ENCODE measurements at regions not wholly inside any gene's neighbourhood (a gene's known extent, or its start where the extent isn't known, plus 50 kb on each side); places are given as distances from the start of the nearest gene placed in this dataset.

- Histone ChIP-seq H3K9me3 (ENCODE audit: control insufficient read depth, insufficient read depth, low read depth, low read length) (no peaks in the 10 kb centered on the region), H3K27ac (ENCODE audit: low read length) (no peak overlapping the region), H3K4me1 (ENCODE audit: control insufficient read depth, insufficient read depth, low read length) (no peaks in the 10 kb centered on the region), H3K27me3 (ENCODE audit: control insufficient read depth, insufficient read depth, low read length) (no peaks in the 10 kb centered on the region), H3K36me3 (ENCODE audit: control insufficient read depth, insufficient read depth, low read length) (no peaks in the 10 kb centered on the region), H3K4me3 (ENCODE audit: low read depth in 2 of 2, low read length in 2 of 2) (no peak overlapping the region)
- BruUV-seq (replicated peaks) = no TSS peak
- intact Hi-C loops (cut with micrococcal nuclease; ENCODE audit: unreplicated experiment) (no loop called here), in situ Hi-C loops (cut with HindIII; ENCODE audit: low pct_unique_long_range_greater_than_20kb, low sequenced_read_pairs) (no loop called here)
- POLR2A ChIA-PET = no interaction called here
- no peak for TF ChIP-seq CTCF (IDR thresholded peaks at IDR 0.05)
- no peak for TF ChIP-seq POLR2AphosphoS5 (IDR thresholded peaks at IDR 0.05; ENCODE audit: low read depth, low read length)
- TF ChIP-seq SIN3A (IDR thresholded peaks at IDR 0.05; ENCODE audit: borderline replicate concordance, insufficient read depth, low read depth, low read length) = no peak
- no peak for TF ChIP-seq TCF7L2 (IDR thresholded peaks at IDR 0.05; ENCODE audit: low read depth, low read length)
- TF ChIP-seq REST (IDR thresholded peaks at IDR 0.05; ENCODE audit: insufficient read depth in 1 of 2, low read depth in 2 of 2, low read length in 1 of 2) = no peak
- CTCF ChIA-PET = no interaction called here
- ATAC-seq = no peak
- no peak for DNase-seq (ENCODE audit: low read depth, low spot score)
These were observed 672.9 kb upstream of the MARCKS start for GRCh38 chr6:113184291-113184690.

GRCh38 chr6:113184736-113185135 is 672.4 kb upstream of the MARCKS start:
- in situ Hi-C loops (cut with HindIII; ENCODE audit: low pct_unique_long_range_greater_than_20kb, low sequenced_read_pairs) = no loop called here
- Histone ChIP-seq H3K4me3 (ENCODE audit: low read depth in 2 of 2, low read length in 2 of 2) (no peak overlapping the region), H3K9me3 (ENCODE audit: control insufficient read depth, insufficient read depth, low read depth, low read length) (no peaks in the 10 kb centered on the region), H3K36me3 (ENCODE audit: control insufficient read depth, insufficient read depth, low read length) (no peaks in the 10 kb centered on the region), H3K4me1 (ENCODE audit: control insufficient read depth, insufficient read depth, low read length) (no peaks in the 10 kb centered on the region), H3K27me3 (ENCODE audit: control insufficient read depth, insufficient read depth, low read length) (no peaks in the 10 kb centered on the region), H3K27ac (ENCODE audit: low read length) (no peak overlapping the region)
- DNase-seq (ENCODE audit: low read depth, low spot score) (no peak), ATAC-seq (no peak)
- CTCF ChIA-PET = no interaction called here
- no TSS peak for BruUV-seq (replicated peaks)
- intact Hi-C loops (cut with micrococcal nuclease; ENCODE audit: unreplicated experiment) = no loop called here
- TF ChIP-seq CTCF (IDR thresholded peaks at IDR 0.05) (no peak), REST (IDR thresholded peaks at IDR 0.05; ENCODE audit: insufficient read depth in 1 of 2, low read depth in 2 of 2, low read length in 1 of 2) (no peak), SIN3A (IDR thresholded peaks at IDR 0.05; ENCODE audit: borderline replicate concordance, insufficient read depth, low read depth, low read length) (no peak), TCF7L2 (IDR thresholded peaks at IDR 0.05; ENCODE audit: low read depth, low read length) (no peak), POLR2AphosphoS5 (IDR thresholded peaks at IDR 0.05; ENCODE audit: low read depth, low read length) (no peak)
- POLR2A ChIA-PET = no interaction called here
